Peyer's patch (tissue), 4 donors: ENCODE measurements at regions not wholly inside any gene's neighbourhood (a gene's known extent, or its start where the extent isn't known, plus 50 kb on each side); places are given as distances from the start of the nearest gene placed in this dataset.

Experiments
- CTCF ChIP-seq, 6 experiments: fragments of 450-650 bp in 4 of 6; fragments of 200-600 bp in 2 of 6; sonication (generic) in 1 of 6; IDR thresholded peaks; one replicate each; pipeline ENCODE4 v1.5.1; 2017 to 2019; ENCODE audit warnings: antibody characterized with exemption in 6 of 6, mild to moderate bottlenecking in 3 of 6, moderate library complexity in 1 of 6
- POLR2A ChIP-seq, 2 donors: fragments of 450-650 bp; IDR thresholded peaks; one replicate each; pipeline ENCODE4 v1.5.1; 2017; ENCODE audit warnings: antibody characterized with exemption in 2 of 2, mild to moderate bottlenecking in 2 of 2, moderate library complexity in 2 of 2

GRCh38 chr22:34960005-34960404 lies 106.0 kb upstream of the ISX start:
- no peak for TF ChIP-seq POLR2A (IDR thresholded peaks at IDR 0.05)
- no peak for TF ChIP-seq CTCF (IDR thresholded peaks at IDR 0.05)
